ENCODE measurements at regions not wholly inside any gene's neighbourhood (a gene's known extent, or its start where the extent isn't known, plus 50 kb on each side); places are given as distances from the start of the nearest gene placed in this dataset.
A peak's percentile ranks its signal among the peaks of the same experiment; 100 is the strongest.

GRCh38 chr4:26235500-26235899 lies 85.3 kb upstream of the RBPJ start:
- 0 out of 2 replicates have a peak, but pooled peaks have one; percentile 22 for TF ChIP-seq CTCF (conservative IDR thresholded peaks at IDR 0.05; ENCODE audit: low read depth, low read length)
- no peak for TF ChIP-seq EZH2 (IDR thresholded peaks at IDR 0.05; ENCODE audit: low read length, unreplicated experiment)

Measured in PC-3 (cell line).